ENCODE measurements at regions not wholly inside any gene's neighbourhood (a gene's known extent, or its start where the extent isn't known, plus 50 kb on each side); places are given as distances from the start of the nearest gene placed in this dataset.

DNA sequence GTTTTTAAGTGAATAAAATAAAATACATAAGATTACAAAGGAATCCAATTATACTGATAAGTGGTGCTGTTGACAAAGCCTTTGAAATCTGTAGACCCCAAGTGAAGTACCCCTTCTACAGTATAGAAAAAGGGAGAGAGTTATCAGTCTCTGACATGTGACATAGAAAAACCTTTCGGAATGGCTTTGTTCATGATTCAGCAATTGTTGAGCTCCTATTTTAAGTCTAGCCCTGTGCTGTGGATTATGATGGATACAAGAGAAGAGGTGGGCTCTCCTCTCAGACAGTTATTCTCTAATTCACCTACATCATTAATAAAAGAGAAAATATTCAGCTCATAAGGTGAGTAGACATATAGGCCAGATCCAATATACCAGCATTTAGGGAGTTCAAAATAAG, 53.3 kb upstream of the ITPKB start:
- TF ChIP-seq TAF1 (IDR thresholded peaks at IDR 0.05; ENCODE audit: borderline replicate concordance, insufficient read depth, low read length), result no peak
- TF ChIP-seq, protein P1, sequence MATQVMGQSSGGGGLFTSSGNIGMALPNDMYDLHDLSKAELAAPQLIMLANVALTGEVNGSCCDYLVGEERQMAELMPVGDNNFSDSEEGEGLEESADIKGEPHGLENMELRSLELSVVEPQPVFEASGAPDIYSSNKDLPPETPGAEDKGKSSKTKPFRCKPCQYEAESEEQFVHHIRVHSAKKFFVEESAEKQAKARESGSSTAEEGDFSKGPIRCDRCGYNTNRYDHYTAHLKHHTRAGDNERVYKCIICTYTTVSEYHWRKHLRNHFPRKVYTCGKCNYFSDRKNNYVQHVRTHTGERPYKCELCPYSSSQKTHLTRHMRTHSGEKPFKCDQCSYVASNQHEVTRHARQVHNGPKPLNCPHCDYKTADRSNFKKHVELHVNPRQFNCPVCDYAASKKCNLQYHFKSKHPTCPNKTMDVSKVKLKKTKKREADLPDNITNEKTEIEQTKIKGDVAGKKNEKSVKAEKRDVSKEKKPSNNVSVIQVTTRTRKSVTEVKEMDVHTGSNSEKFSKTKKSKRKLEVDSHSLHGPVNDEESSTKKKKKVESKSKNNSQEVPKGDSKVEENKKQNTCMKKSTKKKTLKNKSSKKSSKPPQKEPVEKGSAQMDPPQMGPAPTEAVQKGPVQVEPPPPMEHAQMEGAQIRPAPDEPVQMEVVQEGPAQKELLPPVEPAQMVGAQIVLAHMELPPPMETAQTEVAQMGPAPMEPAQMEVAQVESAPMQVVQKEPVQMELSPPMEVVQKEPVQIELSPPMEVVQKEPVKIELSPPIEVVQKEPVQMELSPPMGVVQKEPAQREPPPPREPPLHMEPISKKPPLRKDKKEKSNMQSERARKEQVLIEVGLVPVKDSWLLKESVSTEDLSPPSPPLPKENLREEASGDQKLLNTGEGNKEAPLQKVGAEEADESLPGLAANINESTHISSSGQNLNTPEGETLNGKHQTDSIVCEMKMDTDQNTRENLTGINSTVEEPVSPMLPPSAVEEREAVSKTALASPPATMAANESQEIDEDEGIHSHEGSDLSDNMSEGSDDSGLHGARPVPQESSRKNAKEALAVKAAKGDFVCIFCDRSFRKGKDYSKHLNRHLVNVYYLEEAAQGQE (IDR thresholded peaks at IDR 0.05; ENCODE audit: insufficient read depth in 1 of 2, low read depth in 2 of 2, low read length in 2 of 2), result no peak
- TF ChIP-seq POLR2AphosphoS5 (IDR thresholded peaks at IDR 0.05; ENCODE audit: low read depth, low read length), result no peak

Data from PFSK-1 (cell line).